ENCODE measurements at regions not wholly inside any gene's neighbourhood (a gene's known extent, or its start where the extent isn't known, plus 50 kb on each side); places are given as distances from the start of the nearest gene placed in this dataset.

- Histone ChIP-seq H3K4me1 (ENCODE audit: control insufficient read depth, insufficient read depth, low read length) (no peaks in the 10 kb centered on the region), H3K4me3 (ENCODE audit: insufficient read depth, low read depth, low read length) (no peak overlapping the region), H3K79me1 (ENCODE audit: low read depth in 1 of 2, low read length in 2 of 2) (no peaks in the 10 kb centered on the region), H2AK9ac (replicated peaks; ENCODE audit: low read depth, low read length, poor library complexity) (no peak overlapping the region), H3K27me3 (ENCODE audit: control insufficient read depth, insufficient read depth, low read length) (no peaks in the 10 kb centered on the region), H2AFZ (replicated peaks; ENCODE audit: low read length, poor library complexity) (no peak overlapping the region), H3K9me3 (ENCODE audit: control insufficient read depth, insufficient read depth, low read length) (0 out of 2 replicates have a peak, but pooled peaks cover 2% of the 10 kb centered on the region), H4K5ac (ENCODE audit: low read depth, low read length) (no peak overlapping the region), H4K91ac (ENCODE audit: insufficient read depth, low read depth, low read length) (no peak overlapping the region), H4K20me1 (ENCODE audit: insufficient read depth, low read length) (no peaks in the 10 kb centered on the region), H3K36me3 (ENCODE audit: control insufficient read depth, insufficient read depth, low read length) (no peaks in the 10 kb centered on the region), H3K14ac (replicated peaks; ENCODE audit: low read depth, low read length) (no peak overlapping the region), H2AK5ac (ENCODE audit: low read depth, low read length) (no peak overlapping the region), H2BK20ac (ENCODE audit: low read depth, low read length) (no peak overlapping the region), H3K9me1 (ENCODE audit: insufficient read depth, low read length) (no peaks in the 10 kb centered on the region), H2BK5ac (ENCODE audit: low read depth, low read length, poor library complexity, severe bottlenecking) (no peak overlapping the region), H3K9ac (ENCODE audit: low read depth, low read length) (no peak overlapping the region), H3K4me2 (ENCODE audit: low read depth, low read length) (no peak overlapping the region), H4K8ac (ENCODE audit: low read depth in 2 of 2, low read length in 2 of 2) (no peak overlapping the region), H3K27ac (ENCODE audit: insufficient read depth, low read length) (no peak overlapping the region), H3K4ac (ENCODE audit: low read depth, low read length) (no peak overlapping the region), H3K18ac (ENCODE audit: low read depth, low read length) (no peak overlapping the region), H2BK15ac (ENCODE audit: low read depth, low read length) (no peak overlapping the region), H2BK120ac (ENCODE audit: low read depth, low read length) (no peak overlapping the region), H3K56ac (ENCODE audit: extremely low read depth, insufficient read depth, low read length) (no peak overlapping the region), H3K23ac (ENCODE audit: low read depth, low read length) (no peak overlapping the region)
- dilution Hi-C loops (cut with HindIII; ENCODE audit: low sequenced_read_pairs, unreplicated experiment) = no loop called here
- CTCF ChIA-PET = no interaction called here
- BruUV-seq (replicated peaks) = no TSS peak
- TF ChIP-seq MXI1 (IDR thresholded peaks at IDR 0.05; ENCODE audit: borderline replicate concordance, low read depth, low read length) (no peak), RFX5 (IDR thresholded peaks at IDR 0.05; ENCODE audit: low read depth, low read length) (no peak), FOS (IDR thresholded peaks at IDR 0.05; ENCODE audit: low read depth, low read length) (no peak), NFE2L2 (IDR thresholded peaks at IDR 0.05; ENCODE audit: low read depth, low read length) (no peak), BHLHE40 (IDR thresholded peaks at IDR 0.05; ENCODE audit: low read depth, low read length) (no peak), RAD21 (IDR thresholded peaks at IDR 0.05; ENCODE audit: low read length) (no peak), CHD1 (IDR thresholded peaks at IDR 0.05; ENCODE audit: low read depth, low read length) (no peak), ELK1 (IDR thresholded peaks at IDR 0.05; ENCODE audit: borderline replicate concordance, low read depth, low read length) (no peak), RCOR1 (IDR thresholded peaks at IDR 0.05; ENCODE audit: insufficient replicate concordance, low read length) (no peak), MAFK (IDR thresholded peaks at IDR 0.05; ENCODE audit: low read depth, low read length) (no peak), SMC3 (IDR thresholded peaks at IDR 0.05; ENCODE audit: low read depth, low read length) (no peak), USF2 (IDR thresholded peaks at IDR 0.05; ENCODE audit: low read depth, low read length) (no peak), CEBPB (IDR thresholded peaks at IDR 0.05; ENCODE audit: low read depth, low read length) (no peak)
- WGBS, 2 experiments (ENCODE audit: extremely low coverage in 2 of 2, insufficient read length in 1 of 2) = no CpG with 5 or more reads among the region's 3 CpGs
- POLR2A ChIA-PET (ENCODE audit: unreplicated experiment) = no interaction called here
- DNase-seq (no peak), ATAC-seq (ENCODE audit: low read depth) (no peak)
- in situ Hi-C loops (cut with MboI; ENCODE audit: low sequenced_read_pairs) = no loop called here
- intact Hi-C loops (cut with micrococcal nuclease) = no loop called here
Measured at GRCh38 chr2:125160947-125161346, 1135.9 kb downstream of the CNTNAP5 start.

Measured in IMR-90 (cell line).